PC-3 (cell line): ENCODE measurements at regions not wholly inside any gene's neighbourhood (a gene's known extent, or its start where the extent isn't known, plus 50 kb on each side); places are given as distances from the start of the nearest gene placed in this dataset.

Experiments
- CTCF ChIP-seq: fragments of 300-600 bp; sonication (generic); conservative IDR thresholded peaks from 2 replicates; pipeline ENCODE4 v1.5.1; 2017; ENCODE audit warnings: antibody characterized with exemption, low read depth, mild to moderate bottlenecking, low read length
- EZH2phosphoT487 ChIP-seq: fragments of 300-600 bp; sonication (generic); IDR thresholded peaks from 2 replicates; pipeline ENCODE4 v1.6.1; 2018; ENCODE audit warnings: mild to moderate bottlenecking, antibody characterized with exemption, low read length, borderline replicate concordance

GRCh38 chr5:9864791-9865190 lies 234.6 kb upstream of the TAS2R1 start:
- TF ChIP-seq CTCF = no peak
- no peak for TF ChIP-seq EZH2phosphoT487
